H9 (cell line): ENCODE measurements at regions not wholly inside any gene's neighbourhood (a gene's known extent, or its start where the extent isn't known, plus 50 kb on each side); places are given as distances from the start of the nearest gene placed in this dataset.

Experiments
- DNase-seq: peaks from one replicate; pipeline ENCODE4 v3.0.0-alpha.2; 2017
- H2AFZ ChIP-seq: one replicate; pipeline ENCODE4 v1.6.1; 2013; ENCODE audit warnings: mild to moderate bottlenecking, low read length, control low read depth, moderate library complexity
- H2AK5ac ChIP-seq: 2 replicates; pipeline ENCODE4 v1.6.1; 2013; ENCODE audit warnings: low read length, control low read depth, mixed read lengths; ENCODE audit not compliant: insufficient read length
- H2BK120ac ChIP-seq: one replicate; pipeline ENCODE4 v1.6.1; 2013; ENCODE audit warnings: low read depth, mild to moderate bottlenecking, low read length, control low read depth, inconsistent platforms; ENCODE audit not compliant: poor library complexity, severe bottlenecking
- H2BK12ac ChIP-seq: 2 replicates; pipeline ENCODE4 v1.6.1; 2013; ENCODE audit warnings: low read length, control low read depth, mixed read lengths, low read depth; ENCODE audit not compliant: insufficient read length
- H2BK15ac ChIP-seq: 2 replicates; pipeline ENCODE4 v1.6.1; 2013; ENCODE audit warnings: low read depth, low read length, control low read depth
- H2BK20ac ChIP-seq: one replicate; pipeline ENCODE4 v1.6.1; 2013; ENCODE audit warnings: low read depth, mild to moderate bottlenecking, low read length, control low read depth, inconsistent platforms; ENCODE audit not compliant: poor library complexity, severe bottlenecking
- H2BK5ac ChIP-seq: 2 replicates; pipeline ENCODE4 v1.6.1; 2013; ENCODE audit warnings: low read length, control low read depth, mixed read lengths; ENCODE audit not compliant: insufficient read length
- H3K14ac ChIP-seq: 2 replicates; pipeline ENCODE4 v1.6.1; 2013; ENCODE audit warnings: low read length, control low read depth; ENCODE audit not compliant: insufficient read depth
- H3K18ac ChIP-seq: 2 replicates; pipeline ENCODE4 v1.6.1; 2013; ENCODE audit warnings: low read depth, mild to moderate bottlenecking, mixed read lengths, low read length, control low read depth; ENCODE audit not compliant: insufficient read length
- H3K23ac ChIP-seq: 2 replicates; pipeline ENCODE4 v1.6.1; 2013; ENCODE audit warnings: low read length, control low read depth, mixed read lengths, low read depth; ENCODE audit not compliant: insufficient read length
- H3K23me2 ChIP-seq: 2 replicates; pipeline ENCODE4 v1.6.1; 2013; ENCODE audit warnings: low read depth, mild to moderate bottlenecking, mixed read lengths, low read length, control low read depth; ENCODE audit not compliant: insufficient read length, poor library complexity, severe bottlenecking
- H3K27ac ChIP-seq: 2 replicates; pipeline ENCODE4 v1.5.1; 2013; ENCODE audit warnings: low read length, control low read depth, mixed read lengths, low read depth; ENCODE audit not compliant: insufficient read length
- H3K27me3 ChIP-seq: 2 replicates; pipeline ENCODE4 v1.6.1; 2013; ENCODE audit warnings: low read length, control low read depth, inconsistent platforms; ENCODE audit not compliant: insufficient read depth
- H3K4ac ChIP-seq: 2 replicates; pipeline ENCODE4 v1.6.1; 2013; ENCODE audit warnings: low read depth, mild to moderate bottlenecking, control low read depth, inconsistent platforms, low read length, moderate library complexity
- H3K4me1 ChIP-seq: 2 replicates; pipeline ENCODE4 v1.6.1; 2013; ENCODE audit warnings: low read length, control low read depth, inconsistent platforms; ENCODE audit not compliant: insufficient read depth
- H3K4me2 ChIP-seq: 2 replicates; pipeline ENCODE4 v1.6.1; 2013; ENCODE audit warnings: low read length, control low read depth, mixed read lengths; ENCODE audit not compliant: insufficient read length, insufficient read depth
- H3K56ac ChIP-seq: 2 replicates; pipeline ENCODE4 v1.6.1; 2013; ENCODE audit warnings: low read depth, mild to moderate bottlenecking, mixed read lengths, low read length, control low read depth; ENCODE audit not compliant: insufficient read length
- H3K79me1 ChIP-seq: 2 replicates; pipeline ENCODE4 v1.6.1; 2013; ENCODE audit warnings: low read depth, mild to moderate bottlenecking, moderate library complexity, low read length, control low read depth, inconsistent platforms; ENCODE audit not compliant: insufficient read depth, poor library complexity, severe bottlenecking
- H3K79me2 ChIP-seq: 2 replicates; pipeline ENCODE4 v1.6.1; 2013; ENCODE audit warnings: low read length, control low read depth, inconsistent platforms; ENCODE audit not compliant: insufficient read depth
- H3K9ac ChIP-seq: 2 replicates; pipeline ENCODE4 v1.6.1; 2013; ENCODE audit warnings: low read length, control low read depth, mixed read lengths; ENCODE audit not compliant: insufficient read length; ENCODE audit errors: extremely low read depth
- H3K9me3 ChIP-seq: one replicate; pipeline ENCODE4 v1.6.1; 2013; ENCODE audit warnings: low read depth, low read length, inconsistent platforms; ENCODE audit not compliant: control insufficient read depth
- H3T11ph ChIP-seq: one replicate; pipeline ENCODE4 v1.6.1; 2013; ENCODE audit warnings: mild to moderate bottlenecking, low read length, control low read depth, inconsistent platforms
- H4K20me1 ChIP-seq: one replicate; pipeline ENCODE4 v1.6.1; 2013; ENCODE audit not compliant: control insufficient read depth, insufficient read length, insufficient read depth
- H4K5ac ChIP-seq: 2 replicates; pipeline ENCODE4 v1.6.1; 2013; ENCODE audit warnings: low read depth, mild to moderate bottlenecking, mixed read lengths, low read length, control low read depth; ENCODE audit not compliant: insufficient read length
- H4K8ac ChIP-seq: replicated peaks from 2 replicates; pipeline ENCODE4 v1.6.1; 2013; ENCODE audit warnings: low read length, control low read depth, mixed read lengths, low read depth; ENCODE audit not compliant: insufficient read length
- H4K91ac ChIP-seq: 2 replicates; pipeline ENCODE4 v1.6.1; 2013; ENCODE audit warnings: low read depth, mild to moderate bottlenecking, moderate library complexity, mixed read lengths, low read length, control low read depth; ENCODE audit not compliant: insufficient read length
- H3K27ac Mint-ChIP-seq, 3 experiments: 2 replicates in 2 of 3; 3 replicates in 1 of 3; pipeline ENCODE4 v1.8.0; 2020 to 2021; ENCODE audit warnings: mixed read lengths in 3 of 3, mild to moderate bottlenecking in 1 of 3, moderate library complexity in 1 of 3
- H3K27me3 Mint-ChIP-seq: 2 replicates; pipeline ENCODE4 v1.8.0; 2021; ENCODE audit warnings: low read depth, mild to moderate bottlenecking, moderate library complexity, mixed read lengths
- H3K36me3 Mint-ChIP-seq, 3 experiments: 2 replicates in 2 of 3; 3 replicates in 1 of 3; pipeline ENCODE4 v1.8.0; 2020 to 2021; ENCODE audit warnings: low read depth in 3 of 3, mixed read lengths in 3 of 3; ENCODE audit not compliant: insufficient read depth in 1 of 3
- H3K4me1 Mint-ChIP-seq, 2 experiments: 2 replicates each; pipeline ENCODE4 v1.8.0; 2020; ENCODE audit warnings: mixed read lengths in 2 of 2
- H3K4me3 Mint-ChIP-seq, 2 experiments: 2 replicates in 1 of 2; 3 replicates in 1 of 2; pipeline ENCODE4 v1.8.0; 2020 to 2021; ENCODE audit warnings: mild to moderate bottlenecking in 2 of 2, mixed read lengths in 2 of 2, moderate library complexity in 1 of 2
- H3K9me3 Mint-ChIP-seq, 2 experiments: 2 replicates in 1 of 2; 3 replicates in 1 of 2; pipeline ENCODE4 v1.8.0; 2020; ENCODE audit warnings: mild to moderate bottlenecking in 2 of 2, mixed read lengths in 2 of 2, moderate library complexity in 1 of 2
- TF ChIP-seq, protein P1 (sequence below): fragments of 200-600 bp; sonication (generic); conservative IDR thresholded peaks from 3 replicates; pipeline ENCODE4 v1.8.0; 2021; ENCODE audit warnings: antibody characterized with exemption, mild to moderate bottlenecking

DNA sequence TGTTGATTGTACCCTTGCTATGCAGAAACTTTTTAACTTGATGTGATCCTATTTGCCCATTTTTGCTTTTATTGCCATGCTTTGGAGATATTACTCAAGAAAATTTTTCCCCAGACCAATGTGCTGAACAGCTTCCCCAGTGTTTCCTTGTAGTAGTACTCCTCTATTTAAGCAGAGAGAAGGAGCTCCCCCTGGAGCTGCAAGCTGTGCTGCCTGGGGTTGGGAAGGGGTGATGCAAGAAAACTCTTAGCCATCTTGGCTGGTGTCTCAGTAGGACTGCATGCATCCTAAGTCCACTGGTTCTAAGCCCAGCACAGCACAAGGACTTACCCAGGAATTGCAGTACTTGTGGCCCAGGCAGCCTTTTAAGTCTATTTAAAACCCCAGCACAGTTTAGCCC is 121.6 kb downstream of the NTMT2 start:
- H3K9me3 ChIP-seq = no peaks in the 10 kb centered on the region
- H3K9ac ChIP-seq = no peak overlapping the region
- no peak overlapping the region for H4K91ac ChIP-seq
- no peak overlapping the region for H3K4me2 ChIP-seq
- H3K27me3 ChIP-seq = no peaks in the 10 kb centered on the region
- no peak overlapping the region for H3K14ac ChIP-seq
- TF ChIP-seq, protein P1, sequence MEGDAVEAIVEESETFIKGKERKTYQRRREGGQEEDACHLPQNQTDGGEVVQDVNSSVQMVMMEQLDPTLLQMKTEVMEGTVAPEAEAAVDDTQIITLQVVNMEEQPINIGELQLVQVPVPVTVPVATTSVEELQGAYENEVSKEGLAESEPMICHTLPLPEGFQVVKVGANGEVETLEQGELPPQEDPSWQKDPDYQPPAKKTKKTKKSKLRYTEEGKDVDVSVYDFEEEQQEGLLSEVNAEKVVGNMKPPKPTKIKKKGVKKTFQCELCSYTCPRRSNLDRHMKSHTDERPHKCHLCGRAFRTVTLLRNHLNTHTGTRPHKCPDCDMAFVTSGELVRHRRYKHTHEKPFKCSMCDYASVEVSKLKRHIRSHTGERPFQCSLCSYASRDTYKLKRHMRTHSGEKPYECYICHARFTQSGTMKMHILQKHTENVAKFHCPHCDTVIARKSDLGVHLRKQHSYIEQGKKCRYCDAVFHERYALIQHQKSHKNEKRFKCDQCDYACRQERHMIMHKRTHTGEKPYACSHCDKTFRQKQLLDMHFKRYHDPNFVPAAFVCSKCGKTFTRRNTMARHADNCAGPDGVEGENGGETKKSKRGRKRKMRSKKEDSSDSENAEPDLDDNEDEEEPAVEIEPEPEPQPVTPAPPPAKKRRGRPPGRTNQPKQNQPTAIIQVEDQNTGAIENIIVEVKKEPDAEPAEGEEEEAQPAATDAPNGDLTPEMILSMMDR = peak; percentile 39; the same call in 2 of the 3 replicates
- H2BK20ac ChIP-seq = no peak overlapping the region
- no peak overlapping the region; a peak in 1 of 7 replicates for H3K27ac Mint-ChIP-seq
- no peak overlapping the region for H3T11ph ChIP-seq
- no peak overlapping the region for H2BK15ac ChIP-seq
- no peak overlapping the region for H3K56ac ChIP-seq
- no peak overlapping the region for H2AK5ac ChIP-seq
- no peaks in the 10 kb centered on the region for H4K20me1 ChIP-seq
- no peak overlapping the region for H2BK12ac ChIP-seq
- H4K8ac ChIP-seq = no peak overlapping the region
- no peak overlapping the region for H3K18ac ChIP-seq
- no peaks in the 10 kb centered on the region for H3K23me2 ChIP-seq
- H3K4me3 Mint-ChIP-seq = no peak overlapping the region
- no peaks in the 10 kb centered on the region for H3K9me3 Mint-ChIP-seq
- no peaks in the 10 kb centered on the region for H3K79me1 ChIP-seq
- H3K27me3 Mint-ChIP-seq = no peaks in the 10 kb centered on the region
- H3K4me1 Mint-ChIP-seq = peaks cover 4 to 5% of the 10 kb centered on the region in 2 experiments
- no peak overlapping the region for H2BK5ac ChIP-seq
- no peaks in the 10 kb centered on the region for H3K4me1 ChIP-seq
- H2AFZ ChIP-seq = no peak overlapping the region
- H3K36me3 Mint-ChIP-seq = peaks cover 0 to 4% (median 0%) of the 10 kb centered on the region in 3 experiments; a peak in 1 of 7 replicates
- H2BK120ac ChIP-seq = no peak overlapping the region
- H4K5ac ChIP-seq = no peak overlapping the region
- peak; percentile 36 for DNase-seq
- H3K27ac ChIP-seq = no peak overlapping the region
- no peaks in the 10 kb centered on the region for H3K79me2 ChIP-seq
- H3K4ac ChIP-seq = no peak overlapping the region
- H3K23ac ChIP-seq = no peak overlapping the region
